Activated naive CD4-positive, alpha-beta T cell treated with anti-CD3 and anti-CD28 coated beads for 36 hours (primary cell): ENCODE measurements at regions not wholly inside any gene's neighbourhood (a gene's known extent, or its start where the extent isn't known, plus 50 kb on each side); places are given as distances from the start of the nearest gene placed in this dataset.

ENCODE experiments used
- CTCF ChIA-PET: fragments of 350-600 bp; sonication (Branson Sonifier 250); formaldehyde crosslinking; loops from one replicate; lab custom pipeline; 2021; ENCODE audit warnings: antibody characterized with exemption; lab: Charles Lee
- DNase-seq: peaks from one replicate; pipeline ENCODE4 v3.0.0-alpha.2; 2020
- H3K27ac Mint-ChIP-seq: one replicate; pipeline ENCODE4 v1.8.0; 2021; ENCODE audit warnings: mild to moderate bottlenecking, mixed read lengths
- H3K27me3 Mint-ChIP-seq: one replicate; pipeline ENCODE4 v1.8.0; 2021; ENCODE audit warnings: low read depth, mixed read lengths
- H3K36me3 Mint-ChIP-seq: one replicate; pipeline ENCODE4 v1.8.0; 2021; ENCODE audit warnings: low read depth, mixed read lengths
- H3K4me1 Mint-ChIP-seq: one replicate; pipeline ENCODE4 v1.8.0; 2021; ENCODE audit warnings: low read depth, mixed read lengths
- H3K4me3 Mint-ChIP-seq: one replicate; pipeline ENCODE4 v1.8.0; 2021; ENCODE audit warnings: mild to moderate bottlenecking, moderate library complexity, mixed read lengths
- H3K9me3 Mint-ChIP-seq: one replicate; pipeline ENCODE4 v1.8.0; 2021; ENCODE audit warnings: mixed read lengths
- intact Hi-C: fragments of 100-400 bp; cut with micrococcal nuclease; formaldehyde crosslinking; loops from one replicate; pipeline ENCODE4 v1.15.1; 2023

- H3K27me3 Mint-ChIP-seq, result no peaks in the 10 kb centered on the region
- intact Hi-C loops, result no loop called here
- no peaks in the 10 kb centered on the region for H3K36me3 Mint-ChIP-seq
- H3K4me3 Mint-ChIP-seq, result no peak overlapping the region
- DNase-seq, result no peak
- H3K4me1 Mint-ChIP-seq, result no peaks in the 10 kb centered on the region
- no peak overlapping the region for H3K27ac Mint-ChIP-seq
- CTCF ChIA-PET, result no interaction called here
- peaks cover 2% of the 10 kb centered on the region for H3K9me3 Mint-ChIP-seq
Observed at GRCh38 chr2:52084759-52085158, 1052.8 kb upstream of the NRXN1 start.

GRCh38 chr2:52083214-52083613, 1051.3 kb upstream of the NRXN1 start:
- Mint-ChIP-seq H3K36me3 (no peaks in the 10 kb centered on the region), H3K27me3 (no peaks in the 10 kb centered on the region), H3K4me1 (no peaks in the 10 kb centered on the region), H3K9me3 (peaks cover 2% of the 10 kb centered on the region), H3K4me3 (no peak overlapping the region), H3K27ac (no peak overlapping the region)
- CTCF ChIA-PET, result no interaction called here
- intact Hi-C loops, result no loop called here
- no peak for DNase-seq

DNA sequence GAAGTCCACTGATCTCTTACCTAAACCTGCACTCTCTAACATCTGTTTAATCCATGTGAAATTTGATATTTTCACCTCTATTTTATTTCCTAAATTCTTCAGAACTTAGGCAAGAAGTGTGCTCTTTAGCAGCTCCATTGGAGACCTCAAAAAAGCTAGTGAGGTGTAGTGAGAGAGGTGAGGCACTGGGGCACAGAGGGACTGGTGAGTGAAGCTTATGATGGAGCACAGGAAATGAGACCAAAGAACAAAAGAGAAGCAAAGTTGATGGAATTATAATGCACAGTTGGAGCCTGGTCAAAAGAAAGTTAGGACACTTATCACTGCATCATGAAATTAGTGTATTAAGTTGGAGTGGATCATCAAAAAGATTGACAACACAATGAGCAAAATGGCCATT, 1050.7 kb upstream of the NRXN1 start:
- Mint-ChIP-seq H3K4me1 (no peaks in the 10 kb centered on the region), H3K9me3 (peaks cover 3% of the 10 kb centered on the region), H3K27me3 (no peaks in the 10 kb centered on the region), H3K27ac (no peak overlapping the region), H3K4me3 (no peak overlapping the region), H3K36me3 (no peaks in the 10 kb centered on the region)
- CTCF ChIA-PET, result no interaction called here
- no peak for DNase-seq
- intact Hi-C loops, result no loop called here

DNA sequence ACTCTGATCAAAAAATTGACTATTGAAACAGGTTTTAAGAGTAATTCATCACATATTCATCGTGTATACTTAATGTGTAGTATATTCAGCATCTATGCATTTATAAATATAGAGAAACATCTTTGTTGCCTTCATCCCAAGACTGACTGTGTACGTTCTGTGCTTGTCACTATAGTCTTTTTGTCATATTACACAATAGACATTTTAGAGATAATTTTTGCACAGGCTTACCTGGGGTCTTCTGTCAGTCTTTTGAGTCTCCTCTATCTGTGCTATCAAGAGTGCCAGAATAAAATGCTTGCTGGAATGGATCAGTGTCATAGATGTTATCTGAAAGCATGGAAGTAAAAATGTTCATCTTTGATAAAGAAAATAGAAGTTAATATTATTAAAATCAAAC, 1047.7 kb upstream of the NRXN1 start:
- no peak overlapping the region for H3K27ac Mint-ChIP-seq
- H3K4me3 Mint-ChIP-seq, result no peak overlapping the region
- DNase-seq, result no peak
- H3K27me3 Mint-ChIP-seq, result no peaks in the 10 kb centered on the region
- CTCF ChIA-PET, result interaction anchor here (0.6 kb wide), 1 partner anchor 939 kb away, joined by 3 read pairs; no protein-coding TSS in a partner anchor
- no peaks in the 10 kb centered on the region for H3K4me1 Mint-ChIP-seq
- intact Hi-C loops, result no loop called here
- peaks cover 7% of the 10 kb centered on the region for H3K9me3 Mint-ChIP-seq
- no peaks in the 10 kb centered on the region for H3K36me3 Mint-ChIP-seq

DNA sequence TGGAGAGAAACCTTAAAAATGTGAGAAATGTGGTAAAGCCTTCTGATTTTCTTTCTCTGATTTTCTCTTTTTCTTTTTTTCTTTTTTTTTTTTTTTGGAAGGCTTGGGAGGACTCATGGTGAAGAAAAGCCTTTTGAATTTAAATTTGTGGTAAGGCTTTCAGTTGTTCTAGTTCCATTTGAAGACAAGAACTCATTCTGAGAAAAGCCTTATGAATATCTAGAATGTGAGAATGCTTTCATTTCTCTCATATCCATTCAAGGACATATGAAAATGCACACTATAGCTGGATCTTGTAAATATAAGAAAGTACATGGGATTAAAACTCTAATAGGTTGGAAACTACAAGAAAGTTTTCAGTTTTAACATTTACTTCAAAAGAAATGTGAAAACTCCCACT, 1045.2 kb upstream of the NRXN1 start:
- H3K36me3 Mint-ChIP-seq, result no peaks in the 10 kb centered on the region
- H3K27ac Mint-ChIP-seq, result no peak overlapping the region
- no peak for DNase-seq
- CTCF ChIA-PET, result interaction anchor here (0.7 kb wide), 1 partner anchor 858 kb away, joined by 3 read pairs; no protein-coding TSS in a partner anchor
- intact Hi-C loops, result no loop called here
- no peaks in the 10 kb centered on the region for H3K27me3 Mint-ChIP-seq
- H3K9me3 Mint-ChIP-seq, result peaks cover 7% of the 10 kb centered on the region
- H3K4me3 Mint-ChIP-seq, result no peak overlapping the region
- H3K4me1 Mint-ChIP-seq, result no peaks in the 10 kb centered on the region

DNA sequence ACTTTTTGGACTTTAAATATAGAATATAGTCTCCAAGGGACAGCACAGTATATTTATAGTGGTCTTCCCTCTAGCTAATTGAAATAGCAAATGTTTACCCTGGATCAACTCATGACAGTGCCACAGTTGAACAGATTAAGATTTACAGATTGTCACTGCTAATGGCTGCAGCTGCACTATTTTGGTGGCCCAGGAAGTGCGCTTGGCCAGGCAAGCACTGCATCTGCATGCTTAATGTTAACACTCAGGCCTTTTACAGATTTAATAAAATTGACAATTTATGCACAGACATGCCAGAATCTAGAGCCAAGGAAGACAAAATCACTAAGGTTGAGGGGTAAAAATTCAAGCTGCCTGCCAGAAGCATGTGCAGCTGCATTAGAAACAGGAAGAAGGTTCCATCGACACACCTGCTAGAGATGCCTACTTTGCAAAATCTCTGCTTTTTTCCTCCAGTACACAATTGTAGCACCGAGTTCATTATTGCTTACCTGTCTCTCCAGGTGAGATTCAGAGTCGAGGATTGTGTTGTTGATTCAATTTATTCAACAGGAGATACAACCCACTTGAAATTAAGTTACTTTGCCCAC, 1042.3 kb upstream of the NRXN1 start:
- DNase-seq, result no peak
- H3K4me3 Mint-ChIP-seq, result no peak overlapping the region
- CTCF ChIA-PET, result no interaction called here
- intact Hi-C loops, result no loop called here
- no peak overlapping the region for H3K27ac Mint-ChIP-seq
- no peaks in the 10 kb centered on the region for H3K36me3 Mint-ChIP-seq
- H3K4me1 Mint-ChIP-seq, result no peaks in the 10 kb centered on the region
- H3K9me3 Mint-ChIP-seq, result peaks cover 6% of the 10 kb centered on the region
- H3K27me3 Mint-ChIP-seq, result no peaks in the 10 kb centered on the region

DNA sequence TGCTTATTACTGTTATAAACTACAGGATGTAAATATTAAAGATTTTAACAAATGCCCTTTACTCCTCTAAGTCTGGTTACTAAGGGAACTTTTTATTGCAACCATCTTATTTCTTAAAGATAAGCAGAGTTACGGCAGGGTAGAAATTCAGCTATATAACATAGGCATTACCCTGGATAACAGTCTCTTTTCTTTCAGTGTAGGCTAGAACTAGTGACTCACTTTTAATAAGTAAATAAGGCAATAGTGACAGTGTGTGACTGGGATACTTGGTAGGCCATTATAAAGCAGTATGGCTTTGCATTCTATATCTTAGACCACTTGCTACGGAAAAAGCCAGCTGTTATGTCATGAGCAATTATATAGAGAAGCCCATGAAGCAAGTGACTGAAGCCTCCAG, 1041.0 kb upstream of the NRXN1 start:
- peaks cover 4% of the 10 kb centered on the region for H3K9me3 Mint-ChIP-seq
- no peaks in the 10 kb centered on the region for H3K4me1 Mint-ChIP-seq
- no peak for DNase-seq
- H3K27me3 Mint-ChIP-seq, result no peaks in the 10 kb centered on the region
- CTCF ChIA-PET, result no interaction called here
- H3K4me3 Mint-ChIP-seq, result no peak overlapping the region
- H3K36me3 Mint-ChIP-seq, result no peaks in the 10 kb centered on the region
- no peak overlapping the region for H3K27ac Mint-ChIP-seq
- intact Hi-C loops, result no loop called here

GRCh38 chr2:52070665-52071064, 1038.7 kb upstream of the NRXN1 start:
- Mint-ChIP-seq H3K27ac (no peak overlapping the region), H3K4me1 (no peaks in the 10 kb centered on the region), H3K27me3 (no peaks in the 10 kb centered on the region)

DNA sequence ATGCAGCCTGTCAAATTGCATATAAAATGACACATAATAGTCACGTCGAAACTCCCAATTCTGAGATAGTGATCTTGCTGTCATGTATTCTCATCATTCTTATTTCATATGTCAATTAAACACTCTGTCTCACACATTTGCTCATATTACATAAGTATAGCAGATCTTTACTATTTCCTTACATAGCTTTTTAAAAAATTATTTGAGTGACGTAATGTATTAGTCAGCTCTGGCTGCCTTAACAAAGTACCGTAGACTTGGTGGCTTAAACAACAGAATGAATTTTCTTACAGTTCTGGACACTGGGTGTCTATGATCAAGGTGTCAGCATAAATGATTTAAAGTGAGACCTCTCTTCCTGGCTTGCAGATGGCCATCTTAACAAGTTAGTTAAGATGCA, 1032.3 kb upstream of the NRXN1 start:
- Mint-ChIP-seq H3K9me3 (peaks cover 7% of the 10 kb centered on the region), H3K27me3 (no peaks in the 10 kb centered on the region), H3K4me3 (no peak overlapping the region), H3K4me1 (no peaks in the 10 kb centered on the region), H3K36me3 (no peaks in the 10 kb centered on the region), H3K27ac (no peak overlapping the region)
- intact Hi-C loops, result no loop called here
- CTCF ChIA-PET, result no interaction called here
- DNase-seq, result no peak

More at GRCh38 chr2:52070665-52071064, 1038.7 kb upstream of the NRXN1 start:
- H3K9me3 Mint-ChIP-seq, result peaks cover 2% of the 10 kb centered on the region
- intact Hi-C loops, result no loop called here
- CTCF ChIA-PET, result no interaction called here
- H3K36me3 Mint-ChIP-seq, result no peaks in the 10 kb centered on the region
- no peak for DNase-seq
- H3K4me3 Mint-ChIP-seq, result no peak overlapping the region

DNA sequence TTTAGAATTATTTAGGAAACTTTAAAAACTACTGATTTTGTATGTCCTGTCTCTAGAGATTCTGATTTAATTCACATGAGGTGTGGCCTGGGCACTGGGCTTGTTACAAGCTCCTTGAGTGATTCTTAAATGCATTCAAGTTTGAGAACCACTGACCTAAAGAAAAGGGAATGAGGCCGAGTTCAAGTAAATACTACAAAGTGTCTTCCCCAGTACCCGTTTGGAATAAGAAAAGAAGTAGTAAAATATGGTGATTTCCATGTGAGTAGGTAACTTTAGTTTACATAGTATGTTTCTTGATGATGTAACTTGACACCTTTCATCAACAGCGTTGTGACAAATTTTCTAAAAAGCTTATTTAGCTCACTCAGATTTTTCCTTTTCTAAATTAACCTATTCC, 1022.9 kb upstream of the NRXN1 start:
- intact Hi-C loops, result no loop called here
- CTCF ChIA-PET, result no interaction called here
- Mint-ChIP-seq H3K9me3 (peaks cover 16% of the 10 kb centered on the region), H3K36me3 (no peaks in the 10 kb centered on the region), H3K4me3 (no peak overlapping the region), H3K27me3 (no peaks in the 10 kb centered on the region), H3K27ac (no peak overlapping the region), H3K4me1 (no peaks in the 10 kb centered on the region)
- no peak for DNase-seq

GRCh38 chr2:52036853-52037252, 1004.9 kb upstream of the NRXN1 start:
- Mint-ChIP-seq H3K4me1 (no peaks in the 10 kb centered on the region), H3K27me3 (no peaks in the 10 kb centered on the region)
- CTCF ChIA-PET, result no interaction called here

GRCh38 chr2:52036024-52036423, 1004.1 kb upstream of the NRXN1 start:
- no peak overlapping the region for H3K4me3 Mint-ChIP-seq
- CTCF ChIA-PET, result no interaction called here
- H3K27ac Mint-ChIP-seq, result no peak overlapping the region
- peaks cover 6% of the 10 kb centered on the region for H3K9me3 Mint-ChIP-seq
- intact Hi-C loops, result no loop called here
- no peaks in the 10 kb centered on the region for H3K4me1 Mint-ChIP-seq
- H3K27me3 Mint-ChIP-seq, result no peaks in the 10 kb centered on the region
- no peaks in the 10 kb centered on the region for H3K36me3 Mint-ChIP-seq
- no peak for DNase-seq

More at GRCh38 chr2:52036853-52037252, 1004.9 kb upstream of the NRXN1 start:
- peaks cover 6% of the 10 kb centered on the region for H3K9me3 Mint-ChIP-seq
- no peak overlapping the region for H3K27ac Mint-ChIP-seq
- intact Hi-C loops, result no loop called here
- no peak overlapping the region for H3K4me3 Mint-ChIP-seq
- no peak for DNase-seq
- H3K36me3 Mint-ChIP-seq, result no peaks in the 10 kb centered on the region

- no peaks in the 10 kb centered on the region for H3K4me1 Mint-ChIP-seq
- no peaks in the 10 kb centered on the region for H3K36me3 Mint-ChIP-seq
- no peak overlapping the region for H3K27ac Mint-ChIP-seq
- intact Hi-C loops, result no loop called here
- no peak overlapping the region for H3K4me3 Mint-ChIP-seq
- no peaks in the 10 kb centered on the region for H3K27me3 Mint-ChIP-seq
- CTCF ChIA-PET, result no interaction called here
- DNase-seq, result no peak
- peaks cover 6% of the 10 kb centered on the region for H3K9me3 Mint-ChIP-seq
Observed at GRCh38 chr2:52035391-52035790, 1003.5 kb upstream of the NRXN1 start.
